ENCODE measurements at regions not wholly inside any gene's neighbourhood (a gene's known extent, or its start where the extent isn't known, plus 50 kb on each side); places are given as distances from the start of the nearest gene placed in this dataset.

- no peak overlapping the region for H2BK15ac ChIP-seq (ENCODE audit: low read depth, low read length)
- no peak overlapping the region for H3T11ph ChIP-seq (ENCODE audit: low read length)
- Mint-ChIP-seq H3K4me1 (peaks cover 37 to 45% of the 10 kb centered on the region in 2 experiments), H3K9me3 (no peaks in the 10 kb centered on the region), H3K4me3 (no peak overlapping the region), H3K36me3 (ENCODE audit: insufficient read depth in 1 of 3, low read depth in 3 of 3) (no peaks in the 10 kb centered on the region), H3K27ac (0 out of 7 replicates have a peak overlapping the region, but pooled peaks of 1 of the 3 experiments have one; percentile 30), H3K27me3 (ENCODE audit: low read depth) (peaks cover 5% of the 10 kb centered on the region)
- H3K14ac ChIP-seq (ENCODE audit: insufficient read depth, low read length), result no peak overlapping the region
- no peak overlapping the region for H4K5ac ChIP-seq (ENCODE audit: insufficient read length, low read depth, low read length)
- no peak overlapping the region for H3K4ac ChIP-seq (ENCODE audit: low read depth, low read length)
- H3K79me1 ChIP-seq (ENCODE audit: insufficient read depth, low read depth, low read length, poor library complexity, severe bottlenecking), result no peaks in the 10 kb centered on the region
- H3K18ac ChIP-seq (ENCODE audit: insufficient read length, low read depth, low read length), result no peak overlapping the region
- no peaks in the 10 kb centered on the region for H3K23me2 ChIP-seq (ENCODE audit: insufficient read length, low read depth, low read length, poor library complexity, severe bottlenecking)
- H3K79me2 ChIP-seq (ENCODE audit: insufficient read depth, low read length), result no peaks in the 10 kb centered on the region
- no peak overlapping the region for H3K9ac ChIP-seq (ENCODE audit: extremely low read depth, insufficient read length, low read length)
- no peak overlapping the region for H2BK120ac ChIP-seq (ENCODE audit: low read depth, low read length, poor library complexity, severe bottlenecking)
- H4K8ac ChIP-seq (replicated peaks; ENCODE audit: insufficient read length, low read depth, low read length), result no peak overlapping the region
- no peak overlapping the region for H4K91ac ChIP-seq (ENCODE audit: insufficient read length, low read depth, low read length)
- no peak overlapping the region for H3K23ac ChIP-seq (ENCODE audit: insufficient read length, low read depth, low read length)
- peaks cover 13% of the 10 kb centered on the region for H3K4me1 ChIP-seq (ENCODE audit: insufficient read depth, low read length)
- H3K9me3 ChIP-seq (ENCODE audit: control insufficient read depth, low read depth, low read length), result no peaks in the 10 kb centered on the region
- no peak overlapping the region for H3K27ac ChIP-seq (ENCODE audit: insufficient read length, low read depth, low read length)
- no peak overlapping the region for H2AK5ac ChIP-seq (ENCODE audit: insufficient read length, low read length)
- WGBS (ENCODE audit: extremely low coverage, insufficient read length, low lambda C conversion rate), result no CpG with 5 or more reads among the region's 6 CpGs
- TF ChIP-seq CTCF (conservative IDR thresholded peaks at IDR 0.05), result peak; percentile 47; the same call in 2 of the 3 replicates
- H2BK12ac ChIP-seq (ENCODE audit: insufficient read length, low read depth, low read length), result no peak overlapping the region
- no peak overlapping the region for H2AFZ ChIP-seq (ENCODE audit: low read length)
- DNase-seq, result no peak
- H2BK20ac ChIP-seq (ENCODE audit: low read depth, low read length, poor library complexity, severe bottlenecking), result no peak overlapping the region
- H4K20me1 ChIP-seq (ENCODE audit: control insufficient read depth, insufficient read depth, insufficient read length), result no peaks in the 10 kb centered on the region
- H3K4me2 ChIP-seq (ENCODE audit: insufficient read depth, insufficient read length, low read length), result peak overlapping the region; percentile 16
- no peak overlapping the region for H2BK5ac ChIP-seq (ENCODE audit: insufficient read length, low read length)
- H3K27me3 ChIP-seq (ENCODE audit: insufficient read depth, low read length), result no peaks in the 10 kb centered on the region
- H3K56ac ChIP-seq (ENCODE audit: insufficient read length, low read depth, low read length), result no peak overlapping the region
Measured at GRCh38 chr2:103292573-103292972, 530.7 kb downstream of the TMEM182 start.
